ENCODE measurements at regions not wholly inside any gene's neighbourhood (a gene's known extent, or its start where the extent isn't known, plus 50 kb on each side); places are given as distances from the start of the nearest gene placed in this dataset.

- Histone ChIP-seq H3K27me3 (ENCODE audit: insufficient read depth) (no peaks in the 10 kb centered on the region), H3K36me3 (ENCODE audit: insufficient read depth) (no peaks in the 10 kb centered on the region), H3K79me2 (replicated peaks; ENCODE audit: insufficient read depth) (no peaks in the 10 kb centered on the region), H3F3A (replicated peaks; ENCODE audit: low read depth) (no peaks in the 10 kb centered on the region), H4K20me1 (replicated peaks; ENCODE audit: insufficient read depth) (no peaks in the 10 kb centered on the region), H3K4me2 (no peak overlapping the region), H3K4me3 (no peak overlapping the region), H3K4me1 (ENCODE audit: insufficient read depth) (no peaks in the 10 kb centered on the region), H3K9me2 (ENCODE audit: insufficient read depth) (no peaks in the 10 kb centered on the region), H3K27ac (ENCODE audit: low read depth) (no peak overlapping the region), H2AFZ (no peak overlapping the region)
- H3K36me3 Mint-ChIP-seq (ENCODE audit: low read depth): no peaks in the 10 kb centered on the region
- H3K27me3 Mint-ChIP-seq (ENCODE audit: insufficient read depth, low read depth, poor library complexity): no peaks in the 10 kb centered on the region
- TF ChIP-seq ZNF331 (CRISPR knock-in tag; IDR thresholded peaks at IDR 0.05; ENCODE audit: low read depth) (no peak), CTCF (conservative IDR thresholded peaks at IDR 0.05; ENCODE audit: low read depth in 2 of 2) (no peak), STAT1 (IDR thresholded peaks at IDR 0.05; ENCODE audit: unreplicated experiment) (no peak), NANOG (IDR thresholded peaks at IDR 0.05; ENCODE audit: borderline replicate concordance) (no peak), ZNF462 (CRISPR knock-in tag; IDR thresholded peaks at IDR 0.05) (no peak), REST (IDR thresholded peaks at IDR 0.05; ENCODE audit: unreplicated experiment) (no peak), ETS1 (IDR thresholded peaks at IDR 0.05) (no peak), POLR2AphosphoS5 (IDR thresholded peaks at IDR 0.05; ENCODE audit: low read depth) (no peak), EZH2 (IDR thresholded peaks at IDR 0.05; ENCODE audit: low read depth, unreplicated experiment) (no peak), EZH2phosphoT487 (IDR thresholded peaks at IDR 0.05; ENCODE audit: unreplicated experiment) (no peak), ZNF114 (CRISPR knock-in tag; IDR thresholded peaks at IDR 0.05) (no peak), JUNB (IDR thresholded peaks at IDR 0.05; ENCODE audit: unreplicated experiment) (no peak), CREB1 (CRISPR knock-in tag; IDR thresholded peaks at IDR 0.05; ENCODE audit: low read depth) (no peak)
- no peaks in the 10 kb centered on the region for H3K4me1 Mint-ChIP-seq
- DNase-seq (ENCODE audit: low spot score) (no peak), ATAC-seq (no peak)
- H3K27ac Mint-ChIP-seq: no peak overlapping the region
- no peak overlapping the region for H3K4me3 Mint-ChIP-seq
- H3K9me3 Mint-ChIP-seq: peaks cover 6% of the 10 kb centered on the region; the same call in 1 of the 3 replicates
Observed at GRCh38 chr2:144858211-144858610, 338.3 kb upstream of the ZEB2 start.

Data from GM23338 (cell line).